Sigmoid colon (tissue), 6 donors: ENCODE measurements at regions not wholly inside any gene's neighbourhood (a gene's known extent, or its start where the extent isn't known, plus 50 kb on each side); places are given as distances from the start of the nearest gene placed in this dataset.

Source experiments
- DNase-seq: peaks from one replicate; pipeline ENCODE4 v3.0.0-alpha.2; 2019
- H3K27ac ChIP-seq, 4 donors: fragments of 200-600 bp; sonication (generic); one replicate each; pipeline ENCODE4 v1.5.1; 2016 to 2019; ENCODE audit warnings: mild to moderate bottlenecking in 1 of 4
- H3K27me3 ChIP-seq, 3 donors: fragments of 200-600 bp; sonication (generic); one replicate each; pipeline ENCODE4 v1.5.1; 2019; ENCODE audit warnings: mild to moderate bottlenecking in 1 of 3
- H3K36me3 ChIP-seq, 4 donors: fragments of 200-600 bp; sonication (generic); one replicate each; pipeline ENCODE4 v1.5.1; 2016 to 2019
- H3K4me1 ChIP-seq, 4 donors: fragments of 200-600 bp; sonication (generic); one replicate each; pipeline ENCODE4 v1.5.1; 2017 to 2019
- H3K4me3 ChIP-seq, 4 donors: fragments of 200-600 bp; sonication (generic); one replicate each; pipeline ENCODE4 v1.5.1; 2017 to 2019; ENCODE audit warnings: mild to moderate bottlenecking in 2 of 4, moderate library complexity in 1 of 4
- H3K9me3 ChIP-seq, 4 donors: fragments of 200-600 bp in 3 of 4; sonication (generic) in 3 of 4; one replicate each; pipeline versions ENCODE4 v1.5.1 to v1.6.1; 2013 to 2019
- EP300 ChIP-seq, 4 donors: sonication (generic); formaldehyde crosslinking; IDR thresholded peaks; one replicate each; pipeline ENCODE4 v1.6.1; 2017; ENCODE audit warnings: antibody characterized with exemption in 4 of 4
- POLR2A ChIP-seq, 2 donors: fragments of 450-650 bp; IDR thresholded peaks; one replicate each; pipeline ENCODE4 v1.6.1; 2016; ENCODE audit warnings: antibody characterized with exemption in 2 of 2, mild to moderate bottlenecking in 2 of 2, moderate library complexity in 2 of 2
- POLR2AphosphoS5 ChIP-seq, 4 donors: sonication (generic); formaldehyde crosslinking; IDR thresholded peaks; one replicate each; pipeline ENCODE4 v1.6.1; 2017; ENCODE audit warnings: antibody characterized with exemption in 4 of 4
- WGBS, 2 donors: extraction: QIAGEN DNeasy Blood & Tissue Kit; methylation state at CpG; one replicate each; pipeline ENCODE4 v1.1.7; 2013; 5-methylcytosine and 5-hydroxymethylcytosine counted together
- intact Hi-C: fragments of 100-400 bp; cut with DNase I; formaldehyde crosslinking; loops from one replicate; pipeline ENCODE4 v1.15.1; 2023
- TF ChIP-seq, protein P1 (sequence below), 4 experiments: fragments of 450-650 bp in 3 of 4; fragments of 200-600 bp in 1 of 4; IDR thresholded peaks; one replicate each; pipeline ENCODE4 v1.5.1; 2016 to 2019; ENCODE audit warnings: antibody characterized with exemption in 4 of 4, mild to moderate bottlenecking in 3 of 4, moderate library complexity in 2 of 4
- donor health status: healthy with polysubstance abuse.
- donor health status: healthy.

DNA sequence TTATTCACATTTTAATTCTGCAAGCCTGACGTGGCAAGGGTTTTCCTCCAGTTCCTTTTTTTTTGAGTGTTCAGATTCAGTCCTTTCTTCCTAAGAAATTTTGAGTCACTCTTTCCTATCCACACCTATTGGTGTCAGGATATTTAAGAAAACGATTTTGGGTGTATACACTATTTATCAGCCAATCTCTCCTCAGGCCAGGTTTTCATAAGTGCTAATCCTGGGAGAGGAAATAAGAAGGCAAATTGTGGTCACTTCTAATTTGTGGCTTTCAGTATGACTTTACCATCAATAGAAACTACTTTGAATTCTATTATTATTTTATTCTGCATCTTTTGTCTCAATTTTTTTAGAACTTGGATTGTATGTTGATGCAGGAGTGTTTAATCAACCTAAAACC, 174.4 kb downstream of the DSEL start:
- no peak overlapping the region for H3K4me3 ChIP-seq
- 44 to 51% methylated on average over 2 of the region's 2 CpGs for WGBS, 2 donors
- no peaks in the 10 kb centered on the region for H3K4me1 ChIP-seq
- no peak overlapping the region for H3K27ac ChIP-seq
- no peaks in the 10 kb centered on the region for H3K36me3 ChIP-seq
- TF ChIP-seq POLR2A (IDR thresholded peaks at IDR 0.05) = no peak
- TF ChIP-seq POLR2AphosphoS5 (IDR thresholded peaks at IDR 0.05) = no peak
- no peaks in the 10 kb centered on the region for H3K9me3 ChIP-seq
- DNase-seq = no peak
- H3K27me3 ChIP-seq = no peaks in the 10 kb centered on the region
- intact Hi-C loops = no loop called here

DNA sequence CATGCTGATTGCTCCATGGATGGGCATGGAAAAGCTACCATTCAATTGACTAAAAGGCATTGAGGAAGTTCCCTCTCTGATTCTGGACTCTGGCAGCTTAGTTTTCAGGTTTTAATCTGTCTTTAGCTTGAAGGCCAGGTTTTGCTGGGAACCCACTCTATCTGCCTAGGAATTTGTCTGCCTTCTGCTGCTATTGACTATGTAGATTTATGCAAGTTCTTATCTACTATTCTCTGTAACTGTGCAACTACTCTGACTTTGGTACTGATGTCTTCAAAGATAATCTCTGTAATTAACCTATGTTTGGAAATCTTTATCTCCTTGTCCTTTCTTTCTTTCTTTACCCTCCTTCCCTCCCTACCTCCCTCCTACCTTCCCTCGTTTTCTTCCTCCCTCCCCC, 178.8 kb downstream of the DSEL start:
- WGBS, 2 donors = 18 to 65% methylated on average over 1 of the region's 1 CpG
- DNase-seq = no peak
- Histone ChIP-seq H3K4me3 (no peak overlapping the region), H3K9me3 (no peaks in the 10 kb centered on the region), H3K27me3 (no peaks in the 10 kb centered on the region), H3K36me3 (no peaks in the 10 kb centered on the region), H3K4me1 (peaks cover 0 to 2% (median 0%) of the 10 kb centered on the region in 4 donors), H3K27ac (no peak overlapping the region)
- intact Hi-C loops = no loop called here
- no peak for TF ChIP-seq POLR2A (IDR thresholded peaks at IDR 0.05)
- no peak for TF ChIP-seq EP300 (IDR thresholded peaks at IDR 0.05)
- TF ChIP-seq, protein P1, sequence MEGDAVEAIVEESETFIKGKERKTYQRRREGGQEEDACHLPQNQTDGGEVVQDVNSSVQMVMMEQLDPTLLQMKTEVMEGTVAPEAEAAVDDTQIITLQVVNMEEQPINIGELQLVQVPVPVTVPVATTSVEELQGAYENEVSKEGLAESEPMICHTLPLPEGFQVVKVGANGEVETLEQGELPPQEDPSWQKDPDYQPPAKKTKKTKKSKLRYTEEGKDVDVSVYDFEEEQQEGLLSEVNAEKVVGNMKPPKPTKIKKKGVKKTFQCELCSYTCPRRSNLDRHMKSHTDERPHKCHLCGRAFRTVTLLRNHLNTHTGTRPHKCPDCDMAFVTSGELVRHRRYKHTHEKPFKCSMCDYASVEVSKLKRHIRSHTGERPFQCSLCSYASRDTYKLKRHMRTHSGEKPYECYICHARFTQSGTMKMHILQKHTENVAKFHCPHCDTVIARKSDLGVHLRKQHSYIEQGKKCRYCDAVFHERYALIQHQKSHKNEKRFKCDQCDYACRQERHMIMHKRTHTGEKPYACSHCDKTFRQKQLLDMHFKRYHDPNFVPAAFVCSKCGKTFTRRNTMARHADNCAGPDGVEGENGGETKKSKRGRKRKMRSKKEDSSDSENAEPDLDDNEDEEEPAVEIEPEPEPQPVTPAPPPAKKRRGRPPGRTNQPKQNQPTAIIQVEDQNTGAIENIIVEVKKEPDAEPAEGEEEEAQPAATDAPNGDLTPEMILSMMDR (IDR thresholded peaks at IDR 0.05) = no peak
- no peak for TF ChIP-seq POLR2AphosphoS5 (IDR thresholded peaks at IDR 0.05)

DNA sequence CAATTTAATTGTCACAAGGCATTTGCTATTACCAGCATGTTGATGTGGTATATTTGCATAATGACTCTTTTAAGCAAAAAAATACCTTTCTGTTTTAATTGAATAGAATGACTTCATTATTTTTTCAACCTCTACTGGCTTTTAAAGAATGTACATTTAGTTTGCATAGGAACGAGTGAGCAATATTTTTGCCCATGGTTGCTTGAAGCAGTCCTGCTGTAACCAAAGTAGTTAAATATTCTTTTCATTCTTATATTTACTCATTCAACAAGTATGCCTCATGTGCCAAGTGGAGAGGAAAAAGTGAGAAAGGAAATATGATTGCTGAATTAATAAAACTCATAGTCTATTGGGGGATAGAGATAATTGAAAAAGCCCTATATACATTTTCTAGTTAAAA, 184.7 kb downstream of the DSEL start:
- Histone ChIP-seq H3K4me1 (peaks cover 0 to 17% (median 6%) of the 10 kb centered on the region in 4 donors), H3K27me3 (no peaks in the 10 kb centered on the region), H3K4me3 (no peak overlapping the region), H3K36me3 (no peaks in the 10 kb centered on the region), H3K27ac (no peak overlapping the region), H3K9me3 (no peaks in the 10 kb centered on the region)
- WGBS, 2 donors = 32 to 79% methylated on average over 1 of the region's 1 CpG
- intact Hi-C loops = no loop called here
- TF ChIP-seq POLR2AphosphoS5 (IDR thresholded peaks at IDR 0.05) (no peak), POLR2A (IDR thresholded peaks at IDR 0.05) (no peak), EP300 (IDR thresholded peaks at IDR 0.05) (no peak)
- TF ChIP-seq, protein P1 (IDR thresholded peaks at IDR 0.05) = no peak
- no peak for DNase-seq

DNA sequence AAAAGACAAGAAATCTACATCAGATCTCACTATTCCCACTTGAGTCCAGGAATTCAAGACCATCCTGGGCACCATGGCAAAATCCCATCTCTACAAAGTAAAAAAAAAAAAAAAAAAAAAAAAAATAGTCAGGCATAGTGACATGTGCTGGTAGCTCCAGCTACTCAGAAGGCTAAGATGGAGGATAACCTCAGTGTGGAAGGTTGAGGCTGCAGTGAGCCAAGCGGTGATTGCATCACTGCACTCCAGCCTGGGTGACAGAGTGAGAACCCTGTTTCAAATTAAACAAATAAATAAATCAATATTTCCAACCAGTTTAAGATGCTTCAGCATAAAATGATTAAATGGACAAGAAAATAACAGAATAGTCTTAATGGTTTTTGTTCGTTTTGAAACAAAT, 197.4 kb downstream of the DSEL start:
- Histone ChIP-seq H3K27me3 (no peaks in the 10 kb centered on the region), H3K4me3 (no peak overlapping the region), H3K4me1 (no peaks in the 10 kb centered on the region), H3K36me3 (no peaks in the 10 kb centered on the region), H3K27ac (no peak overlapping the region), H3K9me3 (no peaks in the 10 kb centered on the region)
- TF ChIP-seq EP300 (IDR thresholded peaks at IDR 0.05) (no peak), POLR2AphosphoS5 (IDR thresholded peaks at IDR 0.05) (no peak), POLR2A (IDR thresholded peaks at IDR 0.05) (no peak)
- TF ChIP-seq, protein P1 (IDR thresholded peaks at IDR 0.05) = no peak
- 53 to 80% methylated on average over 2 of the region's 2 CpGs for WGBS, 2 donors
- DNase-seq = no peak
- intact Hi-C loops = no loop called here

DNA sequence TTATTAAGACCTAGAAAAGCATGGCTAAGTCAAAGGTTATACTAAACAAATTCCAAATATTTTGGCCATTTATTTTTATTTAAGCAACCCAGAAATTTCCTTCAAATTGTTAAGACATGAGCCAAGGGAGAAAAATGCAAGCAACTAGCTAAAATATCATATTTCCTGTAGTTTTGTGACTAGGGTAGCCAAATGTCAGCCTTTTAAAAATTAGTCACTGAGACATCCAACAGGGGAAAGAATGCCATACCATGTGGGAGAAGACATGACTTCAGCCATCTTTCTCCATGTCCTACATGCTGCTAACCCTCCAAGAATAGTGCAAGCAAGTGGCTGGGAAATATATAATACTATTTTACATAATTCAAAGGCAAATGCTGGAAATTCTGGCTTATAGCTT, 197.9 kb downstream of the DSEL start:
- H3K9me3 ChIP-seq = no peaks in the 10 kb centered on the region
- no peaks in the 10 kb centered on the region for H3K4me1 ChIP-seq
- no peak for DNase-seq
- intact Hi-C loops = no loop called here
- TF ChIP-seq, protein P1 (IDR thresholded peaks at IDR 0.05) = no peak
- TF ChIP-seq POLR2A (IDR thresholded peaks at IDR 0.05) (no peak), EP300 (IDR thresholded peaks at IDR 0.05) (no peak), POLR2AphosphoS5 (IDR thresholded peaks at IDR 0.05) (no peak)
- H3K4me3 ChIP-seq = no peak overlapping the region
- H3K27me3 ChIP-seq = no peaks in the 10 kb centered on the region
- H3K27ac ChIP-seq = no peak overlapping the region
- no peaks in the 10 kb centered on the region for H3K36me3 ChIP-seq
